ENCODE measurements at regions not wholly inside any gene's neighbourhood (a gene's known extent, or its start where the extent isn't known, plus 50 kb on each side); places are given as distances from the start of the nearest gene placed in this dataset.

DNA sequence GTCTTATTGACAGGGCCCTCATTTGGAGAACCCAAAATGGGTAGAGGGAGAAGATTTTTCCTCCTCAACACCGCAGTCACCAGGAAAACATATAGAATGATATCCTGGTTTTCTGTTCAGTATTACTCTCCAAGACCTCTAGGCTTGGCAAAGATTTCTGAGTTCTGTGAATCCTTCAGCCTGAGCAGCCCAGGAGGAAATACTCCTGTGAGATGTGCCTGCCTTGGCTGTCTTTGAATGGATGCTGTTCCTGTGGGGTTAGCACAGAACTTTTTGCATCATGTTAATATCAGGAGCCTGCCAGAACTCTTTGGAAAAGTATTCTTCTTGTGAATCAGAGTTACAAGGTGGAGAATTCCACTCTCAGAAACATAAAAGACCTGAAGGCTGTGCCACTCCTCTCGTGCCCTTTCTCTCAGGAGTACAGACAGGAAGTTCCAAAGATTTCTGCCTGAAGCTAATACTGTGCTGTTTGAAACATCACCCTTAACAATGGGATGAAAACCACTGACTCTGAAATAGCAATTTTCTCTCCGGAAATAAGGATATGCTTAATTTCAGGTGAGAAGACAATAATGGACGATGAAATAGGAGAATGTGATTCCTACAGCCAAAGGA, 520.1 kb upstream of the NBEA start:
- DNase-seq, result no peak

DNA sequence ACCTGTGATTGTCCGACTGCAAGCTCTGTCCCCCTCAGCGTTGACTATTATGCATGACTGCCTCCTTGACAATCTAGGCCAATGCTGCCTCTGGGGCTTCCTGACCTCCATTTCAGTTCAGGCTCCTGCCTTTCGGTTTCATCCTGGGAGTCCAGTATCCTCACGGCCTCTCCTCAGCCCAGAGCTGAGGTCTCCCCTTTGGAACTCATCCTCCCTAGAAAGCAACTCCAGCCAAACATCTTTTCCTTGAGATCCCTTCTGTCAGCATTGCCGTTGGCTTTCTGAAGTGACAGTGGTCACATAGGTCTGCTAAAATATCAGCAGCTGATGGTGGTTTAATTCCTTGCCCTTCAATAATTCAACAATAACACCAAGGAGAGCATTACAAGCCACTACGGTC, 519.1 kb upstream of the NBEA start:
- DNase-seq, result no peak

DNA sequence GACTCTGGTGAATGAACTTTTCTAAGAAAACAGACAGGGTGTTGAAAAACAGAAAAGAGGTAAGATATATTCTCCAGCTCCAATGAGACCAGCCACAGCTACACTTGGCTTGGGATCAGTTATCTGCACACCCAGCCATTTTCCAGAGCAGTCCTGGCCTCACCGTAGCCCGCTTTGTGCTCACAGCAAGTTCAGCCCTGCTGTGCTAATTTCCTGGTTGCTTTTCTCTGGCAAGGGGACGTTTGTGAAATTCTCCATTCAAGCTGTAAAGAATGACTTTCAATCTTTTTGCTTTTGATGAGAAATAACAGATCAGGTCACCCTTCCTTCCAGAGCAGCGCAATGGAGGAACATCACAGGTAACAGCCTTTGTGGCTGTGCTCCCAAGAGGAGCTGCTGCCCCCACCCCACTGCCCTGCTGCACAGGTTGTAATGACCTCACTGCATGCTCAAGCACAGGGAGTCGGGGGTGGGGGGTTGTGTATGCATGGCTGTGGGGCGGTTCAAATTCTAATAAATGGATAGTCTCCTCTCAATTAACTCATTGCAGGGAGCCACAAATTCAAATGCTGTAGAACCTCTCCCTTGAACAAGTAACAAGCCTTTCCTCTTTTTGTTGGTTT, 516.6 kb upstream of the NBEA start:
- no peak for DNase-seq

DNA sequence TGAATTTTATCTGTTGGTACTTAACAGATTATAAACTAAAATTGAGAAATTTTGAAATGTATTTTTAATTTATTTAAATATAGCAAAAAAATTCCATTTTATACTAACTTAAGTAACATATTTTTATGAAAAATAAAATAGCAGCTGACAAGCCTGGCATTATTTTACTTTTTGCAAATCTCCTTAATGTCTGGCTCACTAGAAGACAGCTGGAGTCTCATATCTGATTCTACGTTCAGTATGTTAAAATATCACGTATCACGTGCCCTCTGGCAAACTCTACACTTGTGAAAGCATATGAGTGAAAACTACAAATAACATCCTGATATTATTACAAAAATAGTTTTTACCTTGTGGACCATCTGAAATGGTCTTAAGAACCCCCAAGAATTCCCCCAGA, 513.2 kb upstream of the NBEA start:
- DNase-seq, result no peak

DNA sequence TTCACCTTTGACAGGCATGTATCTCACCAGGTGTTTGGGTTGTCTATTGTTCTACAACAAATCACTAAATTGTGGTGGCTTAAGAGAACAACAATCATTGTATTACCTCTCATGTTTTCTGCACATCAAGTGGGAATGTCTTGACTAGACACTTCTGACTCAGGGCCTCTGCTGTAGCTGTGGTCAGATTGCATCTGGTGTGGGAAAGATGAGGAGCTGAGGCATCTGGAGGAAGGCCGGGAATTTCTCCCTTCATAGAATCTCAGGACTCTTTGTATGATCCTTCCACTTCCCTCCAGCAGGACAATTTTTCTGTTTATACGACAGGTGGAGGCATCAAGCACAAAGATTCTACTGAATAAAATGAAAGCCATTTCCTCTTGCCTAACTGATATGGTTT, 511.8 kb upstream of the NBEA start:
- DNase-seq, result no peak

DNA sequence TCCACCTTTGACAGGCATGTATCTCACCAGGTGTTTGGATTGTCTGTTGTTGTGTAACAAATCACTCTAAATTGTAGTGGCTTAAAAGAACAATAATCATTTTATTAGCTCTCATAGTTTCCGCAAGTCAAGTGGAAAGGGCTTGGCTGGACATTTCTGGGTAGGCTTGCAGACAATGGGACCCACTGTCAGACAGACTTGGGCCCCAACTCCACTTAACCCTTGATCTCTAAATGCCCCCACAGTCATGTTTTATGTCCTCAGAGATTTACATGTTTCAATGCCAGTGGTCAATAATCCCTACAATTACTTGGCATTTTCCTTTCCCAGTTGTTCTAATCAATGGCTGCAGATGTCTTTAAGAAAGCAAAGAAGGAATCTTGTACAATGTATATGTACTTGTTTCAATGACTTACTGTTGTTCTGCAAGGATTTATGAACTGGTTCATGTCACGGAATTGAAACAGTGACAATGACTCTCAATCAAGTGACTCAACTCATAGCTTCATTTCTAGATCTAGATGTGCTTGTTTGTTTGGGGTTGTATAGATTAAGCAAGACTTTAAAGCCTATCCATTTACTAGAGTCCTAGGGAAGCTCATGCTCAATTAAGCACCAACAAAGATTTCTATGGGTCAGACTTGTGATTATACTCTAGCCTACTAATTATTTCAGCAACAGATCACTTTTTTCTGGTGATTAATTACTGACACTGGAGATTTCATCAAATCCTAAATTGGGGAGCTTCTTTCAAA, 510.1 kb upstream of the NBEA start:
- DNase-seq, result no peak

DNA sequence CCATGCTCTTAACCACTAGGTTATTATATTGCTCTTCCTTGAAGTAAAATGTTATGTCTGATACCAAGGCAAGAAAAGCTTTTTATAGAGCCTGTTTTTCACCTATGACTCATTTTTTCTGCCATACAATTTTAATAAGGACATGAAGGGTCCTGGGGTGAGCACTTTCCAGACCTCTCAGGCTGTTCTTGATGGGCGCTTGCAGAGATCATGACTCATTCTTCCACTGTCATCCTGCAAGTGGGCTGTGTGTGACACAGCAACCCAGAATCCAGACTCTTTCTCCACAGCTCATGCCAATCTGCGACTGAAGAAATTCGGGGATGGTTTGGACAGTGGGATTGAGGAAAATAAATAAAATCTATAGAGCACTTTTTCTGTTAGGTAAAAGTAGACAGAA, 506.7 kb upstream of the NBEA start:
- DNase-seq, result no peak

DNA sequence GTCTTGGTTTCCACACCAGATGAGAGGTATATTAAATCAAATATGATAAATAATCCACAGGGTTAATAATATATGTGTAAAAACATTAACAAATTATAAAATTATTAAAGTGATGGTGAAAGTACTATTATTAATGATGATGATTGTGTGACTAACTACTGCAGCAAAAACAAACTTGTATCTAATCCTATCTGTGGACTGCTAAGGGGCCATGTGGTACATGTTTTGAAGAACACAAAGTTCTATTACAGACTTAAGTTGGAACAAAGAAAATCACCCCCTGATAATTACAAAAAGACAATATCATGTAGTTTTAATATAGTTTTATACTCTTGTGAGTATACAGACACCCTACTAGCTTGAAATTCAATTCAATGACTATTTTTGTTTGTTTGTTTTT, 504.2 kb upstream of the NBEA start:
- DNase-seq, result no peak

DNA sequence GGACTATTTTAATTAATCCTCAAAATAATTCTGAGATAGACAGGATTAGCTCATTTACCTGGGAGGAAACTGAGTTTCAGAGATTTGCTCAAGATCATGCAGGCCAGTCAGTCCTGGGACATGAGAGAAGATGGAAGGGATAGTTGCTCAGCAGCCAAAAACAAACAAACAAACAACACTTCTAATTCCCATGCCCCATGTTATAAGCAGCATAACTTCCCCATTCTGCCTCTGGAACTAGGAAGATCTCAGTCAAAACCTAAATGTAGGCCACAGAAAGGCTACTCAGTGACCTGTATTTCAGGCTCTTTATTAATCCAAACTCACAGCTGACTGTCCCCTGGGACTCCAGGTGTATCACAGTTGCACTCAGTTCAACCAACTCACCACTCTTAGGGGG, 489.2 kb upstream of the NBEA start:
- DNase-seq, result no peak

DNA sequence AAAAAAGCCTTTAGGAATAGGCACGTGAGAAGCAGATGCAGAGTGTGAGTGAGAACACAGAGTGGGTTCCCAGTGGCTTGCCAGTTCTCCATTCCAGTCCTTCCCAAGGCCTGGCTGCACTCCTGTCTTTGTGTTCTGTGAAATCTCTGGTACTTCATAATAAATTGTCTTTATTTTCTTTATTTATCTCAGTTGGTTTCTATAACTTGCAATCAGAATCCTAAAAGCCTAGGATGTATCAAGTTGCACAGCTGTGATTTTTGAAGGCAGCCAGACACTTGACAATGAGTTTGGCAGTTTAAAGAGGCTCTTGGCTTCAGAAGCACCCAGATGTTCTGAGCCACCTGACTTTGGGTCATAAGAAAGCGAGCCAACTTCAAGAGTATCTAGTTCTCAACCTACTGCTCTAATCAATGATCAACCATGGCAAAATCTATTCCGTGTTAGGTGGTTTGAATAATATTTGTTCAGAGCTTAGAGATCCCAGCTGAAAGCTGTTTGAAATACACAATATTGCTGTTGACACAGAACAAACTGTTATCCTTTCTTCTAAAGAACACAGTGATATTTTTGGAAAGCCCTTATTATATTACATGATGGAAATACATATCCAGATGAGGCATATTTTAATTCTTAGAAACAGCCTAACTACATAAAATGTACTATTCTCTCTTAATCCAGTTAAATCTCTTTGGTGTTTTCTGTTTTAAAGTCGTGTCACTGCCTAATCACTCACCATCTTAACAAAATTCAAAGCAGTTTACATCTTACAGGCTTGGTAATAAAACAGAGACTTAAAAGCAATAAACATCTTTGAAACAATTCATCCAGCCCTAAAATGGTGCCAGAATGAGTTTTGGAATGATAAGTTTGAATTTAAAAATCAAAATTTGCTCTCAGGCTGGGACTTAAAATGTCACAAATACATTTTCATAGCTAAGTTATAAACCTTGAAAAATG, 483.0 kb upstream of the NBEA start:
- DNase-seq, result peak; percentile 54

DNA sequence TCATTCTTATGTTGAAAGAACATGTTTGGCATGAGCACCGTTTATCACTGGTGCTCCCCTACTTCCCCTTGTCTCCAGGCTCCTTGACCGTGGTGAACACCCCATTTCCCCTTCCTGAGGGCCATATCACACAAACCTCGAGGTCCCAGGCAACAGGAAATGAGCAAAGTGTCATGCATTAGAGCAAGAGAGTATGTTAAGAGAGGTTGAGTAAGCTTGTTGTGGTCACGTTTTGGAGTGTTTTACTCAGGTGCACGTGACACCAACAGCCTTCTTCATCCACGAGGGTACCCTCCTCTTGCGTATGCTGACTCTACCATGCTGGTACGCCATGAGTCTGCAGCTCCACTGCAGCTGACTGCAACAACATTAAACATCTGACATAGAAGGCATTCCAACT, 482.2 kb upstream of the NBEA start:
- no peak for DNase-seq

DNA sequence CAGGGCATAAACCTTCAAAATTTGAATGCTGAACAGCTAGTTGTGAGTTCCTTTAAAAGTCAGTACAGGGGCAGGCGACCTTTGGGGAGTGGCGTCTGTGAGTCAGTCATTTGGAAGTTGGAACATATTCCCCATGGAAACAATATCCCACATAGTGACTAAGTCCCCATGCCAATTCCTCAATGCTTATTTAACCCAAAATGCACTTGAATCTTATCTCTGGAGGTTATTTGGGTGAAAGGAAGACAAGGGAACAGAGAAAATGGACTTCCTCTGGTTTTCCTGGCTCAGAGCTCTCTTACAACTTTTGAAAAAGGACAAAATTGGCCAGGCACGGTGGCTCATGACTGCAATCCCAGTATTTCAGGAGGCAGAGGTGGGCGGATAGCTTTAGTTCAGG, 479.2 kb upstream of the NBEA start:
- DNase-seq, result no peak

DNA sequence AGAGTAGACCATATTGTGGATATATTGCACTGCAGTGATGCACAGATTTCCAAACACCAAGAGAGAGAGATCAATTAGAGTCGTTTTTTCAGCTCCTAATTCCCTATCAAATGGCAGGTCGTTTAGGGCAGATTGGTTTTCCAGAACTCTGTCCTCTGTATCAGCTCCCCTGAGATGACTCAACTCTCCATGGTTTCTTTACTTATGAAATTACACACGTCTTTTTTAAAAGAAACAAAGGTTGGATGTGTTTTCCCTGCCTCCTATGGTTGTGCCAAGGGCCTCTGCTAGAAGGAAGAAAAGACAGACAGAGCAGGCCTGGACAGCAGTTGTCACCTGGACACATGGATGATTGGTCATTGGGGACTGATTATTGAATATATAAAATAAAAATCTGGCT, 478.1 kb upstream of the NBEA start:
- DNase-seq, result no peak

DNA sequence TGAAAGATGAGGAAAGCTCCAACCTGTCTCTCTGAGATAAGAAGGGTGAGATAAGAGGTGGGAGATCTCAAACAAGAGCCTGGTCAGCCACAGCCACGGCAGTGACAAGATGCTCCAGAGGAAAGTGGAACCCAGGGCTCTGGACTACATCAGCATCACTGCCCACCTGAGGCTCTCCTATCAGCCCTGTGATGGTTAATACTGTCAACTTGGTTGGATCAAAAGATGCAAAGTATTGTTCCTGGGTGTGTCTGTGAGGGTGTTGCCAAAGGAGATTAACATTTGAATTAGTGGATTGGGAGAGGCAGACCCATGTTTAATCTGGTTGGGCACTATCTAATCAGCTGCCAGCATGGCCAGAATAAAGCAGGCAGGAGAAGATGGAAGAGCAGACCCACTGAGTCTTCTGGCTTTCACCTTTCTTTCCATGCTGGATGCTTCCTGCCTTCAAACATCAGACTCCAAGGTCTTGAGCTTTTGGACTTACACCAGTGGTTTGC, 476.6 kb upstream of the NBEA start:
- no peak for DNase-seq

DNA sequence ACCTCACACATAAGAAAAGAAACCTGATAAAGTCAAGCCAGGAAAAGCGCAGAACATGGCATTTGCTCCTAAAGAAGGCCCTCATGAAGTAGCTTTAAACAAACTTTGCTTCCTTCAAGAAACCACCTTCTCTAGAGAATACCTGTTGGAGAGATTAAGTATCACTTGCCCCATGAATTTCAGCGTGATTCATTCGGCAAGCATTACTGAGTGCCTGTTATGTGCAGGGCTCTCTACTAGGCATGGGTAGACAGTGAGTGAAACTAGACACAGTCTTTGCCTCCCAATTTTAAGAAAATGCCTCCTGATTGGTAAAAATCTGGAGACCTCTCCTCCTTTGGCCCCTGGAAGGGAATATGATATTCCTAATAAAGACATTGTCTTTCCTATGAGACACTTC, 475.8 kb upstream of the NBEA start:
- no peak for DNase-seq

DNA sequence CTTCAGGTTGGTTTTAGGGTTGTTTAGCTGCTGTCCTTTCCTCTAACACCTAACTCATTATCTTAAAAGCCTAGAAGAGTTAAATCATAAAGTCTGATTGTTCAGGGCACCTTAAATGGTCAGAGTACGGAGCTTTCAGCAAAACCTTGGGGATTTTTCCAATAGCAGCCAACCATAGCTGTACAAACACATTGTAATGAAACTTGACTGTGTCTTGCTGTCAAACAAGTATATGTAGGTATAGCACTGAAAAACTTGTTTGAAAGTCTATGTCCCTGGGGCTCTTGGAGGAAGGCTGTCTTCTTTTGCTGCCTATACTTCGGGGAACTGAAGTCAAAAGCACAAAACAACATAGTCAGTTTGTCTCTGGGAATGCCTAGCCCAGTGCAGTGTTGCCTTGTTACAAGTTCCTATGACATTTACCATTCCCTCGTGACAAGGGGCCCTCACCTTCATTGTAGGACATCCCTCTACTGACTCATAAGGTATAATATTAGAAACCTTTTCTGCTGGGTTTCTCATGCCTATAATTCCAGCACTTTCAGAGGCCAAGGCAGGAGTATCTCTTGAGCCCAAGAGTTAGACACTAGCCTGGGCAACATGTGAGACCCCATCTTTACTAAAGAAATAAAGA, 474.5 kb upstream of the NBEA start:
- no peak for DNase-seq

DNA sequence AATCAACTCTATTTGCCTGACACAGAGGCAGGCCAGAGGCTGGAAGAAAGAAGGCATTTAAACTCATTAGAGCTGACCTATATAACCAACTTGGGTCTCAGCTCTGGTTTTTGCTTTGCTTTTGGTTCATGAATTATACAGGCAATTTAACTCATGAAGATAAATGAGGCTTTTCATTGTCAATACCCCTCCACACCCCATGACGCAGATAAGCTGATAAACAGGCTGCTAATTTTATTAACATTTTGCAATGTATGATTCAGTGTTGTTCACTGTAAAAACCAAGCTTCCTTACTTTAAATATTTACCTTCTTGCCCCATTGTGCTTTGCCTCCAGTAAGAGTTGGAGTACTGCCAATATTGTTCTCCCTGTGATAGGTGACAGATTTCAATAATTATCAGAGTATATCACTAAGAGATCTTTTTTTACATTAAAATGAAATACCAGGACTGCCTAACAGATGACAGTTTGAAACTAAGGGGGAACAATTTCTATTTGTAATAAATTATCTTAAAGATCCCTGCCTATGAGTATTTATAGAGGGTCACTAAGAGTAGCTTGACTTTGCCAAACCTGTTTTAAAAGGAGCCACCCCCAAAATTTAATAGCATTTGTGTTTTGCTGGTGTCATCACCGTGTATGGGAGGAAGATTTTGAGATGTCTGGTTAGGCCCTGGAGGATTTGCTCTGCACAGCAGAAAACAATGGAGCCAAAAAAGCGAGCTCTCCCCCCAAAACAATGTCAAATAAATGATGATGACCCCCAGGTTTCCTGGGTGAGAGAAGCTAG, 472.7 kb upstream of the NBEA start:
- no peak for DNase-seq

DNA sequence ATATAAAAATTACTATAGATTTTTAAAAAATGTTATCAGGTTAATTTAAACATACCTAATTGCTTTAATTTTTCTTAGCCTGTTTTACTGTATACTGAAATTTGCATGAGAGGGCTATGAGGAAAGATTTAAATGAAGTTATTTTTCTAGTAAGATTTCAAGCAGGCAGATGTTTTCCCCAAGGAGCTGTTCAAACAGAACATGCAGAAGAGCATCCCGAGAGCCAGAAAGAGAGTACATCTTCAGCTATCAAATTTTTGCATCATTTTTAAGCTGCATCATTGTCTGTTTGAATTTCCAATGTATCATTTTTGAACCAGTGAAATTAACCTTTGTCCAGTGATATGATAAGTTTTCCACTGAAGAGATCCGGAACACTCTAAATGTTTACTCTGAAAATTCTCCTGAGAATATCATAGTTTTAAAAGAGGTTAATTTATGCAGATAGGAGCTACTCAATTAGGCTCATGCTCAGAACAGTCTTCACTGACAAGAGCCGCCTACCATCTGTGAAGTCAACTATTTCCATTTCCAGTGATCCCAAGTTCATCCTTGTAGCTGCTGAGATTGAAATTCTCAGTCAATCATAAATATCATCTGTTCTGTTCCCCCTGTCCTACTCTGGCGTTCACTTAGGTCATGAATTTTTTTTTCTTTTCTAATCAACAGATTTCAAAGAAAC, 467.7 kb upstream of the NBEA start:
- no peak for DNase-seq

DNA sequence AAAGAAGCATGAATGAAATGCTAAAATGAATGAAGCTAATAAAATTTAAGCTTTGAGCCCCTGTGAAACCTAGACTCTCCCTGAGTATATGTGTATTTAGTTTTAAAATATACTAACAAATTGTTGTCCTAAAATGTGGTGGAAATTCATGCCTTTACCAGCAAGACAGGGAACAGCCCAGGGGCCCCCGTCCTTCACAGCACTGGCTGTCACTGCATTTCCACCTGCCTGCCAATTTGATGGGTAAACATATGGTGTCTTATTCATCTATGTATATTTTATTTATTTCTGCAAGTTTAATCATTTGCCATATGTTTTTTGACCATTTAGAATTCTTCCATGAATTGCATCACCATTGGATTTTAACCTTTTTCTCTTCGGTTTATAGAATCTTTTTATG, 463.7 kb upstream of the NBEA start:
- DNase-seq, result no peak

DNA sequence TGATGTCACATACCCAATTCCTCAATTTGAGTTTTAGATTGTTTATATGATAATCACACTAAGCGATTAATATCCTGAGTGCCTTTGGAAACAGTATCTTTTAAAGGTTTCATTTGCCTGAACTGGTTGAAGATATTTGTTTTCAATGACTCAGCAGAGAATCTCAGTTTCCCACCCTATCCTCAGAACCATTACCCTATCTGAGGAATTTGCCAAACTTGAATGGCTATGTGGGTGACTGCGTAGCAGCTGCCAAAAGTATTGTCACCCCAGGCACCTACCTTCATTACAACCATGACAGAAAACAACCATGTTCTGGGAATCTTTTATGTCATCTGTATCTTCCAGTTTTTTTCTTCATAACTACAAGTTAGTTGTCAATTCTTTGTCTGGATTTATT, 440.1 kb upstream of the NBEA start:
- DNase-seq, result no peak

DNA sequence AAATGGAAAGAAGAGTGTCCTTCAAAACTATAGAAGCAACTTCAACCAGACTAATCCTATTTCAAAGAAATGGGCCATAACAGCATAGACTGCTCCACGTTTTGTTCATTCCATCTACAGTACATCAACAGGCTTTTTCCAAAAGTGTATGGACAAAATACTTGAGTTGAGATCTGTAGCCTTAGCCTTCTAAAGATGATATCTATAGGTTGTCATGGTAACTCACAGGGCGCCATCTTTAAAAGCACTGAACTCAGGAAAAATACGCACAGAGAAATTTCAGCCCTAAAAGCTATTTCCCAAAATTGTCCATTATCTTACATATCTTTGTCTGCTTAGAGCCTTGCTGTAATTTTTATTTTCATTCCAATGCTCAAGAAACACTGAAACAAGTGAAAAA, 439.4 kb upstream of the NBEA start:
- DNase-seq, result no peak
